ENCODE measurements at regions not wholly inside any gene's neighbourhood (a gene's known extent, or its start where the extent isn't known, plus 50 kb on each side); places are given as distances from the start of the nearest gene placed in this dataset.

GRCh38 chr13:107456431-107456830, 758.9 kb downstream of the LIG4 start:
- DNase-seq: no peak

- no peak for DNase-seq
Measured at GRCh38 chr13:107452833-107453232, 762.5 kb downstream of the LIG4 start.

- DNase-seq: no peak
Measured at GRCh38 chr13:107450931-107451330, 764.4 kb downstream of the LIG4 start.

GRCh38 chr13:107450431-107450830, 764.9 kb downstream of the LIG4 start:
- no peak for DNase-seq

- DNase-seq: no peak
Measured at GRCh38 chr13:107447591-107447990, 767.7 kb downstream of the LIG4 start.

GRCh38 chr13:107441279-107441678, 774.1 kb downstream of the LIG4 start:
- no peak for DNase-seq

DNA sequence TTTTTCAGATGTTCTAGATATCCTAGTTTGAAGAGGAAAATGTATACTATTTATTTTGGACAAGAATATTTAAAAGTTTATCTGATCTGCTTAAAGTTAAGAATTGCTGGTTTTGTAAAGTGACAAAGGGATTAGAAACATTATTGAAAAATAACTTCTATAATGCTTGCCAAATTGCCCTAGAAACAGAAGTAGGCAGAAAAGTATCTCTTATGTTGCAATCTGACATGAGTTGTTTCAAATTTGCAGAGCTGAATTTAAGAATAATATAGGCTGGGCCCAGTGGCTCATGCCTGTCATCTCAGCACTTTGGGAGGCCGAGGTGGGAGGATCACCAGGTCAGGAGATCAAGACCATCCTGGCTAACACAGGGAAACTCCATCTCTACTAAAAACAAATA, 777.1 kb downstream of the LIG4 start:
- no peak for DNase-seq

DNA sequence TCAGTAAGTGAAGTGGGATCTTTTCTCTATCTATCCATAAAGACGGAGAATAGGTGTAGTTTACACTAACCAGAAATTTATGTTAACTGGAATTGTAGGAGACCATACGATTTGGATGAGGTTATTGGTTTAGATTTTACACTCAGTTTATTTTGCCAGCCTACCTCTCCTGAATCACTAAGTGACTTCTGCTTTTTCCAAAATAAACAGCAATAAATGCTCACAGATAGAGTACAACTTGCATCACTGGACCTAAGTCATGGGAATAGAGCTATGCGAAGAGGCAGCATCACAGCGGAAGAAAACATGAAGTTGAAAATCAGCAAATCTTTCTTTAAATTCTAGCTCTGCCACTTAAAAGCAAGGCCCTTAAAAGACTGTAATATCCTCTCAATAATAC, 781.0 kb downstream of the LIG4 start:
- no peak for DNase-seq

DNA sequence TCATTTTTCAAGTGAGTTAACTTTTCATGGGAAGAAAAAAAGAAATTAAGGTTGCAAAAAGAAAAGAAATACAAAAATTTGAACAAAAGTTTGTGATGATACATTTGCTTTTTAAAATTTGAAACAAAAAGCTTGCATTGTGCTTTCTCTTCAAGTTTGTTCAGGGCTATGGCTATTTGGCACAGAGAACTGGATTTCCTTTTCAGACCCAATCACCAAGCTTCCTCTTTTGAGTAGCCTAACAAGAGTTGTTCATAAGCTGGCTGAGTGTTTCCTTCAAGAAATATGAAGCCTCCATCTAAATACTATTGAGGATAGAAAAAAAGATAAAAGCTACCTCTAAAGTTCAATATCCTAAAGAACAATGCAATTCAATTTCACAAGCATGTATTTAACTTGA, 787.8 kb downstream of the LIG4 start:
- DNase-seq: no peak

GRCh38 chr13:107422421-107422820, 792.9 kb downstream of the LIG4 start:
- DNase-seq: no peak

DNA sequence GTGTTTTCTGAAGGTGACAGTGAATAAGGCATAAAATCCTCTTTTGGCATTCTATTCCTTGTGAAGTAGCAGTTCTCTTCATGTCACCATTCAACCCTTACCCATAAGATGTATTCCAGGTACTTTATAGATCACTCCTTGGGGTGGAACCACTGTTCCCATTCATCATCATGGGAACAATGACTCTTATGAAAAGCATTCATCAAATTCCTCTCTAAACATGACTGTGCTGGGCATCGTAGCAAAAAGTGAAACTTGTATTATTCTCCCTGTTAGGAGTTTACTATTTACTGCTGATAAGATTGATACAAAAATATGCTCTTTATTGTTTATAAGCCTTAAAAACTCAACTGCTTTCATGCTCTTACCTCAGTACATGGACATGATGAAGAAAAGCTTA, 793.4 kb downstream of the LIG4 start:
- no peak for DNase-seq

- no peak for DNase-seq
Measured at GRCh38 chr13:107421028-107421427, 794.3 kb downstream of the LIG4 start.

GRCh38 chr13:107413005-107413404, 802.3 kb downstream of the LIG4 start:
- DNase-seq: no peak

DNA sequence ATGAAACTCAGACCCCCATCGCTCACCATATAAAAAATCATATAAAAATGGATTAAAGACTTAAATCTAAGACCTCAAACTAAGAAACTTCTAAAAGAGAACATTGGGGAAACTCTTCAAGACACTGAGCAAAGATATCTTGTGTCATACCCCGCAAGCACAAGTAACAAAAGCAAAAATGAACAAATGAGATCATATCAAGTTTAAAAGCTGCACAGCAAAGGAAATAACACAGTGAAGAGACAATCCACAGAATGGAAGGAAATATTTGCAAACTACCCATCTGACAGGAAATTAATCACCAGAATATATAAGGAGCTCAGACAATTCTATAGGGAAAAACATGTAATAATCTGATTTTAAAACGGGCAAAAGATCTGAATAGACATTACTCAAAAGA, 808.3 kb downstream of the LIG4 start:
- no peak for DNase-seq

GRCh38 chr13:107395927-107396662, 819.2 kb downstream of the LIG4 start:
- no peak for DNase-seq

GRCh38 chr13:107392205-107392604, 823.1 kb downstream of the LIG4 start:
- DNase-seq: no peak

GRCh38 chr13:107387525-107387924, 819.6 kb upstream of the ARGLU1 start:
- DNase-seq: no peak

GRCh38 chr13:107379407-107380155, 811.6 kb upstream of the ARGLU1 start:
- DNase-seq: no peak

DNA sequence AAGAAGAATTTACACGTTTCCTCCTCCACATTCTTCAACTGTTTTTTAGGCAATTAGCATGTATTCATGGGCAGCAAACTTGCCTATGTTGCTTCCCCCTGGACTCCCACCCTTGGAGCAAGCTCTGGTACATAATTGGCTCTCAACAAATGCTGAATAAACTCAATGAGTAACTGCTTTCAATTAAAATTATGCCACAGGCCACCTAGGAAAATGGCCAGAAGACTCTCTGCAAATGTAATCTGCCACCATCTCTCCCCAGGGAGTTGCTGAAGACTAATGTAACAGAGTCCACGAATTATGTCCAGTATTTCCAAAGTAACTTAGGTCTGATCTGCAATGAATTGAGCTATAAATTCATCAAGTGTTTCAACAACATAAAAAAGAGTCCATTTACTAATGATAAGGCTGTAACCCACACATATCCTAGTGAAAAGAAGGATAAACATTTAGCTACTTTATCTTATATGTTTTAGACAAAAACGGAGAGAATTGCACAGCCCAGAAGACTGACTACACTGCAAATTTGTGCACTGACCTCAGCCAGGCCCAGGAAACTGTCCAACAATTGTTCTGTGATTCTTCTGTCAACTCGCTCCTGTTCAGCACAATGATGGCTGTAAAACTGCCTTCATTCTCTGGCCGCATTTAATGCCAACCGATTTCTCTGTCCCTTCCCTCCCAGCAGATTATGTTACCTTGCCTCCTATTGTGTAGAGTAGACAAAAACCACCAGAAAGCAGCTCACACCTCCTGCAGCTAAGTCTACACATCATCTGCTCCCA, 808.6 kb upstream of the ARGLU1 start:
- no peak for DNase-seq

DNA sequence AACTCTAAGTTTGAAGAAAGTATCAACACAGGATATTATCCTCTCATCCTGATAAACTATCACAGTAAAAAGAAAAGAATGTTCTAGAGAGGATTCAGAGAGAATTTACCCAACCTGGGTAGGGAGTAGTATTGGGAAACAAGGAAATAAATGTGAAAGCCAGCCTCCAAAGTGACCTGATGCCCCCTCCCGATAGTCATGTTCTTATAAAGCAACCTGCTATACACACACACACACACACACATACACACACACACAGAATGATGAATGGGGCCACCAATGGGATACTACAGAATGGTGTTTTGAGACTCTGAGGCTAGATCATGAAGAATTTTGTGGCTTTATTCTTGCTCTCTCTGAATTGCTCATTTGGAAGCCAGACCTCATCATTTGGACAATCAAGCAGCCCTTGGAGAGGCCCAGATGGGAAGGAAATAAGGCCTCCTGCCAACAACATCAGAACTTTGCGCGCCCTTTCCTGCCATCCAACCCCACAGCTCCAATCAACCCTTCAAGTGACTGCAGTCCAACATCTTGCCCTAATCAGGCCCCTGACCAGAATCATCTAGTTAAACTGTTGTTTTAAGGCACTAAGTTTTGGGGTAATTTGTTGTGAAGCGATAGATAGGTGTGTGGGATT, 807.9 kb upstream of the ARGLU1 start:
- DNase-seq: no peak

DNA sequence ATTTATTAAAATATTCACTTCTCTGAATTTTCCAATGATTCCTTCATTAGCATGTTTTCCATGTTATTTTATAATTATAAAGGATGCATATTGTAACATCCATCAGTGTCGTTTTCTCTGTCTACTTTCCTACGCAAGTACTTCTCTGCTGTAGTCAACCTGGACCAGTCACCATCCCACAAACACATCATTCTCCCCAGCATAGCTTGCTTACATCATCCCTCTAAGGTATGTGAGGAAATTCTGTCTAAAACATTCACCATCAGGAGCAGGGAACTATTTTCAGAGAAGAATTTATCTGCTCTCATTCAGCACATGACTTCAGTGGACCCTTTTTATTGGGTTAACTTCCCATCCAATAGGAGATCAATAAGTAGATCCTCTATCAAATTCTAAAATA, 806.1 kb upstream of the ARGLU1 start:
- no peak for DNase-seq

- no peak for DNase-seq
Measured at GRCh38 chr13:107373551-107373950, 805.6 kb upstream of the ARGLU1 start.

Data from stimulated activated CD4-positive, alpha-beta T cell treated with anti-CD3 and anti-CD28 coated beads, Interleukin-2, amount 100 ng/mL, for 48 hours (primary cell).